HG02981 (cell line): ENCODE measurements at regions not wholly inside any gene's neighbourhood (a gene's known extent, or its start where the extent isn't known, plus 50 kb on each side); places are given as distances from the start of the nearest gene placed in this dataset.
"Not testable (repeated sequence)": the region's sequence is repeated elsewhere in the genome, so short reads cannot be mapped to it uniquely, and the experiment has no call there.

Experiments used
- ATAC-seq: cut with Tn5 transposase; IDR thresholded peaks from one replicate; pipeline ENCODE4 v1.9.1; 2021; ENCODE audit warnings: mild to moderate bottlenecking, moderate library complexity; ENCODE audit not compliant: unreplicated experiment

DNA sequence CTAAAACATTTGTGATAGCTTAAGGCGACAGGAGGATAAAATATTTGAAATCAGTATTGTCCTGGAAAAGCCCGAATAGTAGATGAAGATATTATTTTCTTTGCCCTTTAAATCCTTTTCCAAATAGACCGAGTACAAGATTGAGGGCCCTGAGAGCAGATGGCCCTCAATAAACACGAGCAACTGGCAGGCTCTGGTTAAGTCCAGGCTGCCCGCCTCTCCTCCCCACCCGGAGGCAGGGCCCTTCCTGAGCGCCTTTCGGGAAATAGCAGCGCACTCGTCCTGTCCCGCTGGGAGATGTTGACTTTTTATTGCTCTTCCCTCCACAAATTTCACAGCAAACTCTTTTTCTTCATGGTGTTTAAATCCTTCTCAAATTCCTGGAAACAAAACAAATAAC, 50.8 kb upstream of the MAX start:
- ATAC-seq = no peak

DNA sequence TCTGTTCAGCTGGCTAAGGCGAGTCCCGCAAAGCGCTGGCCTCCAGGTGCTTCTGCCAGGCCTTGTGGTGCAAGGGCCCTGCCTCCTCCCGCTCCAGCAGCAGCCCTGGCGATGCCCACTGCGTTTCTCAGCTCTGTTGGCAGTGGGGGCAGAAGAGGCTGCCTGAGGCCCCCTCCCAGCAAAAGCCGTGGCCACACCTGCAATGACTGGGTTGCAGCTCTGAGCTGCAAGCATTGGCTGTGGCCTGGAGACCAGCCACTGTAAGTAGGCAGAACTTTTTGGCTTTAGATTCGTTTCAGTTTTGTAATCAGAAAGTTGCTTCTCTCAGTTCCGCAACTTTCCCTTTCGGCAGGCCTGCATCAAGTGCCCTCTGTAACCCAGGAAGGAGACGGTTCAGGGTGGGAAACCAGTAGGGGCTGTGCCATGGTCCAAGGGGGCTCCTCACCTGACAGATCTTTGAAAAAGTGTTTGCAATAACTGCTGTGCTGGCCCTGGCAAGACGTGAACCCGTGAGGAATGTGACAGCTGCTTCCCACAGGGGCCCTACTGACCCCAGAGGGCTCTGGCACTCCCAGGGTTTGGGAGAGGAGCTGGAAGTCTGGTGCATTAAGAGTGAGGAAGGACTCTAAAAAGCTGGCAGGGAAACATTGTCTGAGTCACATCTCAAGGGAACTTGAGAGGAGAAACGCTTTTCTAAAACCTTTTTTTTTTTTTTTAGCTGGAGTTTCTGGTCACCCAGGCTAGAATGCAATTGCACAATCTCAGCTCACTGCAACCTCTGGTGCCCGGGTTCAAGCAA, 54.5 kb upstream of the MAX start:
- ATAC-seq = peak; percentile 66

DNA sequence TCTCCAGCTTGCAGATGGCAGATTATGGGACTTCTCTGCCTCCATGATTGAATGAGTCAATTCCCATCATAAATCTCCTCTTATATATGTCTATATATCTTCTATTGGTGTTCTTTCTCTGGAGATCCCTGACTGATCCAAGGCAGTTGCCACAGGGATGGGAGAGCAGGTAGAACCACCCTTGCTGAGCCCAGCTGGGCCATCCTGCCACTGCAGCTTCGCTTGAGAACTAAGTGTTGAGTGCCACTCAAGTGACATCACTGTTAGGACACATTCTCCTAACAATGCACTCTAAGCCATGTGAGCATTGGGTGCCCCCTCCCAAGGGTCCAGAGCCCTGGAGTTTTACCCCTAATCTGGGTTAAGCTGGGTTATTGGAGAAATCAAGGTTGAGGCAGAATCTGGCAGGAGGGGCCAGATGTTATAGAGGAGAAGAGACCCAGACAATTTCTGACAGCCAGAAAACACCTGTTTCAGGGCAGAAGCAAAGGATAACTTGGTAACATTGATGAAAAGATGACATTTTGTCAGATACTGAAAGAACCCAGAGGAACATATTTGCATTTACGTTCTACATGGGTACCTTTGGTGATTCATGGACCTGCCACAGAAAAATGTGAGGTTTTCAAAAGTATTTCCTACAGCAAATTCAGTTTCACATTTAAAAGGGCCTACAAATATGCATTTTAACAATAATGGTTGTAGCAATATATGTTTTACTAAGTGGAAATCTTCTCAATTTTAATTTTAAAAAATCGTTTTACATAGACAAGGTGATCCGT, 57.2 kb upstream of the MAX start:
- peak; percentile 78 for ATAC-seq

DNA sequence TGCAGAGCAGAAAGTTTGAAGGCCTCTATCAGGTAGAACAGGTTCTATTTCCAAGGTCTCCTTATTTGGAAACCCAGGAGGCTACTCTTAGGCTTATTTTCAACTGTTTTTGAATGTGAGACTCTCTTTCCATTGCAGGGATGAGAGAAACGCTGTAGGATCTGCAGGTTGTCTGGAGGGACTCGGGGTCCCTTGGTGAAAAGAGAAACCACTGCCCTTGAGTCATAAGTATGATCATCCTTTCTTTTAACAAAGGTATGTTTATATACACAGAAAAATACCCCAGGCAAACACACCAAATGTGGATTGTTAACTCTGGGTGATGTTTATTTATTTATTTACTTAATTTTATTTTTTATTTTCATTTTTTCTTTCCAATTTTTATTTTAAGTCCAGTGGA, 57.8 kb upstream of the MAX start:
- no peak for ATAC-seq

DNA sequence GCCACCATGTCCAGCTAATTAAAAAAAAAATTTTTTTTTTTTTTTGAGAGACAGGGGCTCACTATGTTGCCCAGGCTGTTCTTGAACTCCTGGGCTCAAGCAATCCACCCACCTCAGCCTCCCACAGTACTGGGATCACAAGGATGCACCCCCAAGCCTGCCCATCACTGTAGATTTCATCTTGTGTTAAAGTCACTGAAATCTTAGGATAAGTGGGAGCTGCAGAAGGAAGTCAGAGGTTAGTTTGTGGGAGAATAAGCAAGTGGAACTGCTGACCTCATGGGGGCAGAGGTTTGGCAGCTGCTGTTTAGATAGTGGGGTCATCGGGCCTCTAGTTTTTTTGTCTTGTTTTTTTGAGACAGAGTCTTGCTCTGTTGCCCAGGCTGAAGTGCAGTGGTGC, 59.7 kb upstream of the MAX start:
- no peak for ATAC-seq

DNA sequence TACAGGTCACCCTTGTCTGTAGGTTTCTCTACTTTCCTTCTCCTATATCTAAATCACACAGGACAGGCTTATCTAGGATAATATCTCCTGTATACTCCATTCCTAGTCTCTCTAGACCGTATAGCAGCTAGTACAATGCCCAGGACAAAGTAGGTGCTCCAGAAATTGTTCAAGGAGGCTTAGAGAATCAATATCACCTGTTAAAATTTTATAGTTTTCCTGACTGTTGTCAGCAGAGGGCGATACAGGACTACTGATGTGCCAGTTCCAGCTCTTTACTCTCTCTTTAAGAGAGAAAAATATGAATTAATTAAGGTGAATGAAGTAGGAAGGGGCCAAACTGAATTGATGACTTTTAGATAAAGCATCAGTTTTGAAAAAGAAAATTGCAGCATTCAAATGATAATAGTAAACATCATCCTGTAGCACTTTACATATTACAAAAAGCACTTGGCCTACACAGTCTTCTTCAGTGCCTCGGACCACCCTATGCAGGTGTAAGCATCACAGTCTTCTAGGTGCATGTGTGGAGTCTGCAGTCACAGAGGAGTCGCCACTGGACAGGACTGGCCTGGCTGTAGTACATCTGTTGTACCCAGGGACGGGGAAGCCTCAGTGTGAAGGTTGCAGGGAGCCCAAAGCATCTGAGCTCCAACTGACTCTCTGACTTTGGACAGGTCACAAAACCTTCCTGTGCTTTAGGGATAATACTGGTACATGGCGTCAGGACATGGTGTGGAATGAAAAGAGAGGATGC, 61.9 kb upstream of the MAX start:
- no peak for ATAC-seq

DNA sequence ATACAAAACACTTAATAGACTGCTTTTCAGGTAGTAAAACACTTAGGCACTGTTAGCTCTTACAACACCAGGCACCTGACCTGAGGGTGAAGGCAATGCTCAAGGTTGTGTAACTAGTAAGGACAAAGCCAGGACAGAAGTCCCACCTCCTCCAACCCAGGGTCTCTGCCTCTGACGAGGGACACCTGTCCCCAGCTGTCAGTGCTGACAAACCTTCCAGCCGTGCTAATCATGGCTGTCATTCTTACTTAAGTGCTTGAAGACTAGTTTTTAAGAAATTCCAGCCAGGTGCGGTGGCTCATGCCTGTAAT, 62.5 kb upstream of the MAX start:
- no peak for ATAC-seq

DNA sequence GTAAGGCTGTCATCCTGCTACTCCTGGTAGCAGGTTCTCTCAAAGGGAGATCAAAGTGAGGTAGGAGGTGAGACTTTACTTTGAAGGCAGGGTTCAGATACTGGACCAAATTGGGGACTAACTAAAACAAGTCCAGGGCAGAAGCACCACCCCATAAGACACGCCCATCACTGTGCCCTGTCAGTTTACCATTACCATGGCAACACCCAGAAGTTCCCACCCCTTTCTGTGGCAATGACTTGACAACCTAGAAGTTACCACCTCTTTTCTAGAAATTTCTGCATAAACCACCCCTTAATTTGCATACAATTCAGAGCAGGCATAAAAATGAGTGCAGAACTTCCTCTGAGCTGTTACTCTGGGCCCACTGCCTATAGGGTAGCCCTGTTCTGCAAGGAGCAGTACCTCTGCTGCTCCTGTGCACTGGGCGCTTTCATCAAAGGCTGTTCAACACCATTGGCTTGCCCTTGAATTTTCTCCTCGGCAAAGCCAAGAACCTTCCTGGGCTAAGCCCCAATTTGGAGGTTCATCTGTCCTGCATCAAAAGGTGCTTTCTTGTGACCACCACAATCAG, 64.8 kb upstream of the MAX start:
- ATAC-seq = no peak

DNA sequence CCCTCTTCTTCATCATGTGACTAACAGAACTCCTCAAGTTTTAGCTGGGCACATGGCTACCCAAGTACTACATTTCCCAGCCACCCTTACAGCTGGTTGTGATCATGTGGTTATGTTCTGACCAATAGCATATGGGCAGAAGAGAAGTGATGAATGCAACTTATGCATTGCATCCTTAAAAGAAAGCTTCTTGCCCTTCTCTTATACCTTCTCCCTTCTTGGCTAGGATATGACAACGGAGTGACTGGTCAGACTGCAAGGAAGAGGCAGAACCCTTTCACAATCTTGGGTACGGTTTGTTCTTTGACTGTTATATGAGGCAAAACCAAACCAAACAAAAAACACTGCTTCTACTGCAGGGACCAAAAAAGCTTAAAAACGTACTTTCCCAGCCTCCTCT, 66.5 kb upstream of the MAX start:
- ATAC-seq = peak; percentile 2

DNA sequence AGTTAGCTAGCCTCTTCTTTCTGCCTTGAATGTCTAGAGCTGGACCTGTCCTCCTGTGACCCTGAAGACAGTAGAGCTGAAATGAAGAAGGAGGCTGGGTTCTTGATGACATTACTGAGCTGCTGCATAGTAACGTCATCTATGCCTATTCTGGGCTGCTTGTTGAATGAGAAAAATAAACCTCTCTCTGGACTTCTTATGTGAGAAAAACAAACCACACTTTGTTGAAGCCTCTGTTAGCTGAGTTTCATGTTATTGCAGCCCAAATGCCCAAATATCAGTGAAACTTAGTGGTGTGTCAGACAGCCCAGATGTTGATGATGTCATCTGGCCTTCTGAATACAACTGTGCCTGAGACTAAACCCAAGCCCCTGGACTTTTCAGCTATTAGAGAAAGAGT, 67.0 kb upstream of the MAX start:
- peak; percentile 79 for ATAC-seq

DNA sequence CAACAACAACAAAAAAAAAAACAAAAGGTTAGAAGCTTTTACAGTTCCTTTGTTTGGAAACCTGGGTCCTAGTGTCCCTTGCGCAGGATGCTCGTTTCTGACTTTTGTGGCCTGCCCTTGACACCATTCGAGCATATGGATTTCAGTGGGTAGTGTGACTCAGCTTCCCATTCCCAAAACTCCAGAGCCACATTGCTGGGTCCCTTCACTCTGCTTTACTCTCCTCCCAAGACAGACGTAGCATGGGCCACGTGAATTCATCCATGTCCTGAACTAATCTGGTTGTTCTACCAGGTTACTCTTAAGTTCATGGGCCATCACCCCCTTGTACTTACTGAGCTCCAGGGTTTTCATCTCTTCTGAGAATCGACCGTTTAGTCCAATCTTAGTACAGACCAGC, 68.0 kb upstream of the MAX start:
- ATAC-seq = peak; percentile 2

DNA sequence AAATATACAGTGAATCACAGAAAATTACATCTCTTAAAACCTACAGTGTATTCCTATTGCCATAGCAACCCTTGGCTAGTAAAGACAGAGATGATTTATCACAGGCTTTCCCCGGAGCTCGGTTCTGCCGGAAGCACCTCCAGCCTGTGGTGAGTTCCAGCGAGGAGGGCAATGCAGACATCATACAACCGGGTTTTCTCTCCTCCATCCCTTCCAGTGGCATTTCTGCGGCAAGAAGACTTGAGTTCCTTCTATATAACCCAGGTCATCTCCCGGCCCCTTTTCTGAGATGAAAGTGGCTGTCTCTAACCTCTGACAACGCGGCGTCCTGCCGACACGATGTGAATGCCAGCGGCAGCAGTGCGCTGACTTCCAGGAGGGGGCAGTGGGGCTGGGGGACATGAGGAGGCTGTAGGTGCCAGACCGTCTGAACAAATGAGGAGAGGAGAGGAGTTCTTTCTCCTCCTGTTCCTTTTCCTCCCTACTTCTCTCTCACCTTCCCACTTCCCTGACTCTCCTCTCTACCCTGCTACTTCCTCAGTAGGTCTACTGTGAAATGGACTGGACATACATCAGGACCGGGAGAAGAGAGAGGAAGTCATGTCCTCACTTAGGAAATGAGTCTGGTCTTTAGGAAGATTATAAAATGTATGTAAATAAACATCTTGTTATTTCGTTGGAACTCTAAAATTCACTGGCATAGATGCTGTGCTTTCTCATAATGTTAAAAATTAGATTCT, 68.6 kb upstream of the MAX start:
- peak; percentile 43 for ATAC-seq

DNA sequence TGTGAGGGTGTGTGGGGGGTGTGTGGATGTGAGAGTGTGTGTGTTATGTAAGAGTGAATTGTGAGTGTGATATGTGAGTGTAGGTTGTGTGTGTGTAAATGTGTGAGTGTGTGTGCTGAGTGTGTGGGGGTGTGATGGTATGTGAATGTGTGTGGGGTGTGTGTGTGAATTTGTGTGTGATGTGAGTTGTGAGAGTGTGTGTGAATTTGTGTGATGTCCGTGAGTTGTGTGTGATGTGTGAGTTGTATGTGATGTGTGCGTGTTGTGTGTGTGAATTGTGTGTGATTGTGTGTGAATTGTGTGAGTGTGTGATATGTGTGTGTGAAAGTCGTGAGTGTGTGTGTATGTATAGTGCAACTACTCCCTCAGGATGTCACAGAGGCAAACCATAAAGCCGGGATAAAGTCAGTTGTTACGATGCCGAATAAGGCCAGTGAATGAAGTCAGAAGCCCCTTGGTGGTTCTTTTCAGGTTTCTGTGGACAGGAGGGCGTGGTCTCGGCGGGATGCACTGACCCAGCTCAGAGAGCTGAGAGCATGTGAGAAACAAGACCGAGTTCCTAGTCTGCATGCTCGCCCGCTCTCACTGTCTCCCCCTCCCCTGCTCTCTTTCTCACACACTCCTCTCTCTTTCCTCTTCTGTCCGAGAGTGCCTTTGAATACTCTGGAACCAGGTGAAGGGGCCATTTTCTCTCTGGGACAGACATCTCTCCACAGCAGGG, 71.8 kb upstream of the MAX start:
- no peak for ATAC-seq

DNA sequence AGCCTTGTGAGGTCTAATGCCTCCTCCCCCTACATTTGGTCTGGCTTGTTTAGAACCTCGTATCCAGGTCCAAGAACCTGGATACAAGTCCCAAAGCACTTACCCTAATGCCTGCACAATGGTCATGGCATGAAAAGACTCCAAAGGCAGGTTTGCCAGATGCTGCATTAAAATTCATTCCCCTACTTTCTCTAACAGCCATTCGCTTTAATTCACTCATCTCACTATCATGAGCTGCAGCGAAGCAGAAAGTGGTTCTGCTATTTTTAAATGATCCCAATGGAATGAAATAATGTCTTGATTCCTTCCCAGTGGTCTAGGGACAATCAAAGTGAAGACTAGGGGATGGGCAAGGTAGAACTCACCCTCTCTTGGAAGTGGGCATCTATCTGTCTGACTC, 72.5 kb upstream of the MAX start:
- no peak for ATAC-seq

DNA sequence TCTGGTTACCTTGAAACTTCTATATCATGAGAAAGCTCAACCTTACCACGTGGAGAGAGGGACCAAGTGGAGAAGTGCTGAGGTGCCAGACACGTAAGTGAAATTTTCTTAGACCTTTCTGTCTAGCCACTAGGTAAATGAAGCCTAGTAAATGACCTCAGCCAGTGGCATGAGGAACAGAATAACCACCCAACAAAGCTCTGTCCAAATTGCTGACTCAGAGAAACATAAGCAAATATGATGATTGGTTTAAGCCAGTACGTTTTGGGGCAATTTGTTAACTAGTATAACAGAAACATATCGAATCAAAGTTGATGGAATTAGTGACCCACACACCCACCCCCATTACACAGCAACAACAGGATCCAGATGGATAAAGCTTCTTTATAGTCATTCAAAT, 75.2 kb upstream of the MAX start:
- ATAC-seq = no peak

DNA sequence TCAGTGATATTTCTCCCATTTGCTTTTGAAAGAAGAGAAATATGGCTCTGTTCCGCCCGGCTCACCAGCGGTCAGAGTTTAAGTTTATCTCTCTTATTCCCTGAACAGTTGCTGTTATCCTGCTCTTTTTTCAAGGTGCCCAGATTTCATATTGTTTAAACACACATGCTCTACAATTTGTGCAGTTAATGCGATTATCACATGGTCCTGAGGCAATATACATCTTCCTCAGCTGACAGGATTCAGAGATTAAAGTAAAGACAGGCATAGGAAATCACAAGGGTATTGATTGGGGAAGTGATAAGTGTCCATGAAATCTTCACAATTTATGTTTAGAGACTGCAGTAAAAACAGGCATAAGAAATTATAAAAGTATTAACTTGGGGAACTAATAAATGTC, 76.9 kb upstream of the MAX start:
- not testable (repeated sequence) for ATAC-seq

DNA sequence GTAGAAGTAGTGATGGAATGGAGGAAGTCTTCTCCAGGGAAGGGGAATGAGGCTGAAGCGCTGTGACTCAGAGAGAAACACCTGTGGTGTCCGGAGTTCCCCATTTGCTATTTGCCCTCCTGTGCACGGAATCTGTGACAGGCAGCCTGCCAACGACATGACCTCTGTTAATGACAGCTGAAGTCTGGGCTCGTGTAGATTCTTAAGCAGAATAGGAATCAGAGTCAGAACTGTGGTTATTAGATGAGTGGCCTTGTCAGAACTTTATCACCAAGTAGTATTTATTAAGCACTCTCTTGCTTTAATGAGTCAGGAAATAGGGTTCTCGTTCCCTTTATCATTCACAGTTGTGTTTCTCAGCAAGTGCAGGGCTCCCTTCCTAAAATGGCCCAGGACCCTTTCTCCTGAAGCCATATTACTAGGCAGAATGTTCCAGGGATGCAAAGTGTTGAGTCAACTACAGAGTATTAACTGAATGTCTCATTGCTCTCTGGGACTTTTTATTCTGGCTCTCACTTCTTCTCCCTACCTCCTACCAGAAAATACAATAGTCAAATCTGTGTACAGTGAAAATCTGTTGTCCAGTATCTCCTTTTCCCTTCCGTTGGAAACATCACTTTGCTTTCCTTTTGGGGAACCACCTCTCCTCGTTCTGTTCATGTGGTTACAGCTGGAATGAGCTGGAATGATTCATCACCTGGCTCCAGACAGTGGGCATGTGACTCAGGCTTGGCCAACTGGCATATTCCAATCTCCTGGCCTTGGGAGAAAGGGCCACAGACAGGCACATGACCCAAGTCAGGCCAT, 77.8 kb upstream of the MAX start:
- peak; percentile 88 for ATAC-seq

DNA sequence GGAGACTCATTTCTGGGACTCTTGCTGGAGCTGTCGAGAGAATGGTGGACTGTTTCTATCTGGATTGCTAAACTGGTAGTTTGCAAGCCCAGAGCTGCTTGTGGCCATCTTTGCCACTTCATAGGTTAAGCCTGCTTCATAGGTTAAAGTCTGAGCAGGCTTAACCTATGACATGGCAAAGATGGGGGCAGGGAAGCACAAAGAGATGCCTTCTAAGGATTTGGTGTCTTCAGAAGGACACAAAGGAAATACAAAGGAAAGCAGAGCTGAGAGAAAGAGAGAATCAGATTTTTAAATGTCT, 78.4 kb upstream of the MAX start:
- ATAC-seq = no peak

DNA sequence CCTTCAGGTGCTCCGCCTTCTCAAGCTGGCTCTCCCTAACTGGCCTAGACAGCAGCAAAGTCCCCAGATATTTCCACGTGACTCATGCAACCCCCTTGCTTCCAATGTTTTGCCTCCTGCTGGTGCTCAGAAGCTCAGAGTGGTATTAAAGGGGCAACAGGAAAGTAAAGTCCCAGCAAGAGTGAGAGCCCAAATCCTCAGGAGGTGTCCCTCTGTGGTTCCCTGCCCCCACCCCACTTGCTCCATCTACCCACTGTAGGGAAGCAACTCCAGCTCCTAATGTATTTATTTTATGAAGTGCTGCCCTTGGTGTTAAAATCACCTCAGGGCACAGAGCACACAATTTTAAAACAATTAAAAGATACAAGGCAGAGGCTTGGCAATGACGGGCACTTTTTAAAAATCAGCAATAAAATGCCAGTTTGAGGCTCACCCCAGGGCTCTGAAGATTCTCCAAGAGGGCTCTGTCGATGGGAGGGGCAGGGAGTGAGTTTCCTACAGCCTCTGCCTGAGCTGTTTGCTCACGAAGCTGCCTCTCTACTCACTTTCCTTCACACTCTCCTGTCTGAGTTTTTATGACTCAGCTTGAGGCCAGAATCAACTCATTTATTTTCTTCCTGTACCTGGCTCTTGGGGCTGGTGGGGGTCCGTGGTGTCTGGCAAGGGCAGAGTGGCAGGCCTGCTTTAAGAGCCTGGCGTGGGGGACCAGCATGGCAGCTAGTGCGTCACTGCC, 81.9 kb upstream of the MAX start:
- ATAC-seq = no peak
